WTC11 (cell line): ENCODE measurements at regions not wholly inside any gene's neighbourhood (a gene's known extent, or its start where the extent isn't known, plus 50 kb on each side); places are given as distances from the start of the nearest gene placed in this dataset.
"Not testable (repeated sequence)": the region's sequence is repeated elsewhere in the genome, so short reads cannot be mapped to it uniquely, and the experiment has no call there.

Source experiments
- ARID4B ChIP-seq: sonication (generic); formaldehyde crosslinking; IDR thresholded peaks from 2 replicates; pipeline ENCODE4 v1.8.0; 2023; ENCODE audit warnings: missing genetic modification reagents, mild to moderate bottlenecking, borderline replicate concordance
- CREM ChIP-seq: sonication (generic); formaldehyde crosslinking; IDR thresholded peaks from 2 replicates; pipeline ENCODE4 v1.8.1; 2022; ENCODE audit warnings: mild to moderate bottlenecking, missing genetic modification reagents, moderate library complexity
- CTCF ChIP-seq: fragments of 200-600 bp; IDR thresholded peaks from 2 replicates; pipeline ENCODE4 v1.8.0; 2022; ENCODE audit warnings: antibody characterized with exemption
- ESRRA ChIP-seq: sonication (generic); formaldehyde crosslinking; IDR thresholded peaks from 2 replicates; pipeline ENCODE4 v1.8.1; 2022; ENCODE audit warnings: mild to moderate bottlenecking, missing genetic modification reagents, borderline replicate concordance
- FOXJ3 ChIP-seq: sonication (generic); formaldehyde crosslinking; IDR thresholded peaks from 2 replicates; pipeline ENCODE4 v1.9.0; 2021; ENCODE audit warnings: missing genetic modification reagents, mild to moderate bottlenecking, borderline replicate concordance
- FOXP1 ChIP-seq: sonication (generic); formaldehyde crosslinking; IDR thresholded peaks from 2 replicates; pipeline ENCODE4 v1.8.0; 2022; ENCODE audit warnings: missing genetic modification reagents, mild to moderate bottlenecking, moderate library complexity, borderline replicate concordance
- IRF2 ChIP-seq: sonication (generic); formaldehyde crosslinking; IDR thresholded peaks from 2 replicates; pipeline ENCODE4 v1.8.0; 2022; ENCODE audit warnings: low read depth, missing genetic modification reagents, borderline replicate concordance
- NFYB ChIP-seq: sonication (generic); formaldehyde crosslinking; conservative IDR thresholded peaks from 2 replicates; pipeline ENCODE4 v1.8.0; 2022; ENCODE audit warnings: low read depth, missing genetic modification reagents
- ZNF121 ChIP-seq: sonication (generic); formaldehyde crosslinking; IDR thresholded peaks from 2 replicates; pipeline ENCODE4 v1.8.0; 2023; ENCODE audit warnings: missing genetic modification reagents

- TF ChIP-seq CTCF; ZNF121 (CRISPR knock-in tag); ESRRA; ARID4B (CRISPR knock-in tag); NFYB; CREM (CRISPR knock-in tag); FOXJ3 (CRISPR knock-in tag); IRF2 (CRISPR knock-in tag); FOXP1 (CRISPR knock-in tag): not testable (repeated sequence)
Measured at GRCh38 chr4:3932734-3933133, 166.5 kb downstream of the ADRA2C start.
